ENCODE measurements at regions not wholly inside any gene's neighbourhood (a gene's known extent, or its start where the extent isn't known, plus 50 kb on each side); places are given as distances from the start of the nearest gene placed in this dataset.
A peak's percentile ranks its signal among the peaks of the same experiment; 100 is the strongest.

DNA sequence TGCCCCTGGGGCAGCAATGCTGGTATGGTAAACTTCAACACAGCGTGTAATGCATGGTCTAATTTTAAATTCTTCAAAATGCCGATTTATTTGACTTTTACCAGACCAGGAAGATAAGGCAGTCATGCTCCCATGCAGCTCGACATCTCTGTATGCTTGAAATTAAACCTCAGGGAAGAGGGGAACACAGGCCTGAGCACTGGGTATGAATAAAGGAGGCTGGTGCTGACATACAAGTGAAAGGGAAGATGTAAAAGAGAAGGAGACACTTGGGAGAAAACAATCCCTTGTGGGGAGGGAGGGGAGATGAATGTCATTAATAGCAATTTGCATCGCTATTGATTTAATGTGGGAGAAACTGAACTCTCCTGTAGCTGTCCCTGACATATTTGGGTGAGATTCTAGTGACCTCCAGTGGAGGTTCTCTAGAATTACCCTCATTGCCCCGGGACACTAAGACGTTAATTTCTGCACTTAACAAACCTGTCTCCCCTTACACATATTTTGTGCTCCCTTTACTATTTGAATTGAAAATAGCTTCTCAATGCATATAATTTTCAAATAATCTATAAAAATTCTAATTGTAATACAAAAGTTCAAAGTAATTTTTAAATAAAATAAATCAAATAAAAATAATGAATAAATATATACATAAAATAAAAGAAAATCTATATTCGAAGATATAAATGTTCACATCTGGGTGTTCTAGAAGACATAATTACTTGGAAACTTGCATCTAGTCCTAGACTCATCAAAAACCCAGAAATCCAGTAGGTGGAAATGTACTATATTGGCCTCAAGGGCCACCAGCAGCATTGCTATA lies 283.1 kb downstream of the LMX1A start:
- no peak for DNase-seq (ENCODE audit: extremely low read depth, low read depth)
- TF ChIP-seq, protein P1, sequence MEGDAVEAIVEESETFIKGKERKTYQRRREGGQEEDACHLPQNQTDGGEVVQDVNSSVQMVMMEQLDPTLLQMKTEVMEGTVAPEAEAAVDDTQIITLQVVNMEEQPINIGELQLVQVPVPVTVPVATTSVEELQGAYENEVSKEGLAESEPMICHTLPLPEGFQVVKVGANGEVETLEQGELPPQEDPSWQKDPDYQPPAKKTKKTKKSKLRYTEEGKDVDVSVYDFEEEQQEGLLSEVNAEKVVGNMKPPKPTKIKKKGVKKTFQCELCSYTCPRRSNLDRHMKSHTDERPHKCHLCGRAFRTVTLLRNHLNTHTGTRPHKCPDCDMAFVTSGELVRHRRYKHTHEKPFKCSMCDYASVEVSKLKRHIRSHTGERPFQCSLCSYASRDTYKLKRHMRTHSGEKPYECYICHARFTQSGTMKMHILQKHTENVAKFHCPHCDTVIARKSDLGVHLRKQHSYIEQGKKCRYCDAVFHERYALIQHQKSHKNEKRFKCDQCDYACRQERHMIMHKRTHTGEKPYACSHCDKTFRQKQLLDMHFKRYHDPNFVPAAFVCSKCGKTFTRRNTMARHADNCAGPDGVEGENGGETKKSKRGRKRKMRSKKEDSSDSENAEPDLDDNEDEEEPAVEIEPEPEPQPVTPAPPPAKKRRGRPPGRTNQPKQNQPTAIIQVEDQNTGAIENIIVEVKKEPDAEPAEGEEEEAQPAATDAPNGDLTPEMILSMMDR (IDR thresholded peaks at IDR 0.05; ENCODE audit: low read depth, low read length): peak; percentile 74

DNA sequence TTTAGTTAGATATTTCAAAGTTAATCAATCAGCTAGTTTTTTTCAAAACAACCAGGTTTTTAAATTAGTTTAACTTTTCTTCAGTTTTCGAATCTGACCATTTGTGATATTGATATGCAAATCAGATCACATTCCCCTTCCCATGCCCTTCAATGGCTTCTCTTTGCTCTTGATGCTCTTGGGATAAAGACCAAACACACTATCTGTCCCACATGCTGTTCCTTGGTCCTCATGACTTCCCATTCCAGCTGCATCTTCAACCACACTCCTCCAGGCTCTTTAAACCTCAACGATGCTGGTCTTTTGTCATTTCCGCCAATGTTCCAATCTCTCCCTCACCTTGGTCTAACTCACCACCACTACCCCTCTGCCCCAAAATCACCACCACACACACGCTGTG lies 285.8 kb downstream of the LMX1A start:
- DNase-seq (ENCODE audit: extremely low read depth, low read depth): no peak
- TF ChIP-seq, protein P1 (IDR thresholded peaks at IDR 0.05; ENCODE audit: low read depth, low read length): no peak

DNA sequence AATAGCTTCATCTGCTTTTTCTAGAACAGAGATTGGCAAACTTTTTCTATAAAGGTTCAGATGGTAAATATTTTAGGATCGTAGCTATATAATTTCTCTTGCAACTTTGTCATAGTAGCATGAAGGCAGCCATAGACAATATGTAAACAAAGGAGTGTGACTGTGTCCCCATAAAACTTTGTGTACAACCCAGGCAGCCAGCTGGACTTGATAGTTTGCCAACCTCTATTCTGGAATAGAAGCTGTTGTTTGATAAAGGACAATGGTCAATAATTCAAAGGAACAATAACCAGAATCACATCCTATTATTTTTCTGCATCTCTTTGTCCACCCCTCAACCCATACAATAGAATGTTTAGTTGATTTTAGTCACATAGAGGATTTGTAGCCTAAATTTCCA lies 286.7 kb downstream of the LMX1A start:
- TF ChIP-seq, protein P1 (IDR thresholded peaks at IDR 0.05; ENCODE audit: low read depth, low read length): no peak
- no peak for DNase-seq (ENCODE audit: extremely low read depth, low read depth)

DNA sequence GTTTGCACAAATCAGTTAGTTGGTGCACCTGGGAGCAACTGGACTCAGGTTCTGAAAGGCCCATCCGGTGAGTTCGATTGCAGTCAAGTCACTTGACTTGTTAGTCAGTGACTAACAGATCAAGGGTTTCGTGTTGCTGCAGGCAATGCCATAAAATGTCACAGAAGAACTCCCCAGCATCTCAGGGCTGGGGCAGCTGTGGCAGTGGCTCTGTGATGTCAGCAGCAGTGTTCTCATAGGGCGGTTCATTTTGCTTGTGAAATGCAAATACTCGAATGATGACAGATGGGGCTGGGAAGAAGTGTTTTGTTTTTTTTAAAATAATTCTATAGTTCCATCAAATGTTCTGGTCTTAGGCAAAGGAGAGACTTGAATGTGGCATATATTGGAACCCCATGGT lies 287.8 kb downstream of the LMX1A start:
- TF ChIP-seq, protein P1 (IDR thresholded peaks at IDR 0.05; ENCODE audit: low read depth, low read length): no peak
- DNase-seq (ENCODE audit: extremely low read depth, low read depth): no peak

DNA sequence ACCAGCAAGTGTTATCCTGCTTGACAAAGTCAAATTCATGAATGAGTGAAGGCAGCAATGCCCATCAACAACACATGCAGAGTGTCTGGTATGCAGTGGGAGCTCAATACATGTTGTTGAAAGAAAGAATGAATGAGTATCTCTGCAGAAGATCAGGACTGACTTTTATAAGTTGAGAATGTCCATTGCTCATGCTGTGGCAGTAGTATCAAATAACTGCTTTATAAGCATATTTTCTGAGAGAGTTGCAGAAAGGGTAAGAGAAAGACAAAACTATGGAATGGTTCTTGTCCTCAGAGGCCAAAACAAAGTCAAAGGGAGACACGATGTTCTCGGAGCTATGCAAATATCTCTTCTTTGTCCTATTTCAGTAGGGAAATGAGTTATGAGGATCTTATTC lies 288.7 kb downstream of the LMX1A start:
- TF ChIP-seq, protein P1 (IDR thresholded peaks at IDR 0.05; ENCODE audit: low read depth, low read length): no peak
- DNase-seq (ENCODE audit: extremely low read depth, low read depth): no peak

DNA sequence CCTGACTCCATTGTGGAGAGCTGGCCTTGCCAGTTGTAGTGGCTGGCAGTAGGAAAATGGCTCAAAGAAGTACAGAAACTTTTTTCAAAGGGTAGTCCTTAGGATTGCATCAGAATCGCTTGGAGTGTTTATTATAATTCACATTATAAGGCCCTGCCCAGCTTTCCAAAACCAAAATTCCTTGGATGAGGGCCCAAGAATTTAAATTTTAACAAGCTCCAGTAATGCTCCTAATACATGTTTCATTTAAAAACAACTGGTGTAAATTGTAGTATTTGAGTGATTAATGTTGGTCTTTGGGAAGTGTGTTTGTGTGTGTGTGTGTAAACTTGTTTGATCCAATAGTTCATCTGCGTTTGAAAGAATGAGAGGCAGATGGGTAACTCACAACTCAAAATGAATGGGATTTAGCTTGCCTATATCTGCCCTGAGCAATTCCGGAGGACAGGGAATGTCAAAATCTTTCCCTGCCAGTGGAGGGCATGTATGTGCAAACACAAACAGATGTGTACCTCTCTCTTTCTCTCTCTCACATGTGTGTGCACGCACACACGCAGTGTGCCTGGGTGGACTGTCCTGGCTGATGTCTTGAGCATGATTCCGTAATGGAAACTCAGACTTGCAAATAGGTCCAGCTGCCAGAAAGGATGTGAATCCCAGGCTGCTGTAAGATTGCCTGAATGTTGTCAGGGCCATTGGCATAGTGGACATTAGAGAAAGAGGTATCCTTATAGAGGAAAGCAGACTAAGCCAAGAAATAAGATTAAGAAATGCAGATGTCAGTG lies 293.1 kb downstream of the LMX1A start:
- TF ChIP-seq, protein P1 (IDR thresholded peaks at IDR 0.05; ENCODE audit: low read depth, low read length): no peak
- DNase-seq (ENCODE audit: extremely low read depth, low read depth): no peak

DNA sequence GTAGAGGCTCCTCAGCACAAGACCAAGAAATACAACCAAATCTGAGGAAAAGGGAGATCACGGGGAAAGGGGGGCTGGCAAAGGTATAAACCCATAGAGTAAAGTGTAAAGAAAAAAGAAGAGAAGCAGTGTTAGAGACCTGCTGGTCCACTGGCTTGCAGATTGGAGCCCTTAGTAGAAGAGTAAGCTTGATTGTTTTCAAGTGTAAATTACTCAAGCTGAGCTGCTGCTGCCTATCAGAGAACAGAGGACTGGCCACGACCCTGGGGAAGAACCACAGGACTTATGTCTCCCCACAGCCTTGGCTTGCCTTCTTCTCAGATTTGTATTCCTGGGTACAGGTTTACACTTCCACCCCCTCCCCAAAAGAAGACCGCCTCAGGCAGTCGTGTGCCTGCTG lies 294.2 kb downstream of the LMX1A start:
- no peak for DNase-seq (ENCODE audit: extremely low read depth, low read depth)
- TF ChIP-seq, protein P1 (IDR thresholded peaks at IDR 0.05; ENCODE audit: low read depth, low read length): no peak
